ENCODE measurements at regions not wholly inside any gene's neighbourhood (a gene's known extent, or its start where the extent isn't known, plus 50 kb on each side); places are given as distances from the start of the nearest gene placed in this dataset.

- DNase-seq: no peak
Observed at GRCh38 chr9:129273941-129274684, 96.1 kb upstream of the IER5L start.

DNA sequence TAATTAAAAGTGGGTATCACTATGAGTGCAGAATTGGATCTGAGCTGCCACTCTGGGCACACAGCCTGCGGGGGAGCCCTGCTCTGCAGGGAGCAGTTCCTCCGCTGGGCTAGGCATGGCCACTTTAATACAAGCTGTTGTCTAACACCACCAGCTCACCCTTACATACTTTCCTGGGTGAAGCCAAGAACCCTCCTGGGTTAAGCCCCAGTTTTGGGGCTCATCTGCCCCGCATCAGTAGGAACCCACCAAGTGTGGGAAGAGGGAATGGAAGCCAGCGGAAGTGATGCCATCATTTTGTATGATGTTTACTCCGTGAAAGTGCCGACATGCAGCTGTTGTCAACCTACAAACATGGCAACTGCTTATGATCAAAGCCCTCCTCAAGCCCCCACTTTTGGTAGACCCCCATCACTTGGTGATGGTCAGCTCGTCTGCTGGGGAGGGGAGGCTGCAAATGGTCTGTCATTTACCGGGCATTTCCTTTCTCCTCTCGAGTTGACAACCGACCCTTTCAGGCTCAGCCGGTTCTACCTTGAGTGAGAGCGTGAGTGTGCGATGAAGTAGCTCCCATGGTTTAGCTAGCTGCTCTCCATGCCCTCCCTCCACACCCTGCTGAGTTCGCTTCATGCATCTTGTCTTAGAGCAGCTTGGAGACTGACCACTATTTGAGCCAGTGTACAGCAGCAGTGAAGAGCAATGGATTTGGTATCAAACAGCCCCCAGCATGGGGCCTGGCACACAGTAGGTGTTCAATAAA, 95.3 kb upstream of the IER5L start:
- no peak for DNase-seq

DNA sequence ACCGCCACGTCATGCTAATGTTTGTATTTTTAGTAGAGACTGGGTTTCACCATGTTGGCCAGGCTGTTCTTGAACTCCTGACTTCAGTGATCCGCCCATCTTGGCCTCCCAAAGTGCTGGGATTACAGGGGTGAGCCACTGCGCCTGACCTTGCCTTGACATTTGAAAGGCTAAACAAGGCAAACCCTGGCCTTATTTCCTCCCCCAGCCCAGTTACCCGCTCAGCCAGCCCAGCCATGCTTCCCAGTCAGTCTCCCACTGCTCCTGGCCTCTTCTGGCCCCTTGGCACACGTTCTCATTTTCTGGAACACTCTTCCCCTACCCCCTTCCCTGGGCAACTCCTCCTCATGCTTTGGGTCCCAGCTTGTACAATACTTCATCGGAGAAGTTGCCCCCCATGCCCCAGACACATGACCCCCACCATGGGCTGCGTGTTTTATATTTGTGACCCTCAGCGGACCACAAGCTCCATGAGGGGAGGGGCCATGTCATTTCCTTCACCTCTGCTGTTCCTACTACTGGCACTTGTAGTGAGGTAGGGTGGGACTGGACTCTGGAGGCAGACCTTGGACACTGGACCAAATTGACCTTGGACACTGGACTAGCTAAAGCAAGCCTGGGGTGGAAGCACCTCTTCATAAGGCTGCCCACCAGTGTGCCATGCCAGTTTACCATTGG, 94.4 kb upstream of the IER5L start:
- DNase-seq: no peak

GRCh38 chr9:129270903-129271431, 92.9 kb upstream of the IER5L start:
- DNase-seq: peak; percentile 69

GRCh38 chr9:129270205-129270604, 92.1 kb upstream of the IER5L start:
- DNase-seq: no peak

GRCh38 chr9:129267141-129267540, 89.1 kb upstream of the IER5L start:
- no peak for DNase-seq

DNA sequence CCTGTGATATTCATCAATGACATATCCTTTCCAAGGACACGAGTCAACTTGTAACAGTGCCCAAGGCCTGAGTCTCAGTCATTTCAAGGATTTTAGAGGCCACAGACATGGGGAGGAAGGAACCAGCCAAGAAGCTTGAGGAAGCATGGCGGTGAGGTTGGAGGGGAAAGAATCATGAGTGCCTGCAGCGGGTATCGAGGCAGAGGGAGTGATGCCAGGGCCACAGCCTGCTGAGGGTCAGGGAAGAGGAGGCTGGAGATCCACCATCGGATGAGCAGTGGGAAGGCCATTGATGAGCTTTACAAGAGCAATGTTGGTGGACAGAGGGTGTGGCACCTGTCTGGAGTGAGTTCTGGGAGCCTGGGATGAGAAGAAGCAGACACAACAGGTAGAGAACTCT, 88.5 kb upstream of the IER5L start:
- no peak for DNase-seq

GRCh38 chr9:129264388-129264787, 86.3 kb upstream of the IER5L start:
- no peak for DNase-seq

DNA sequence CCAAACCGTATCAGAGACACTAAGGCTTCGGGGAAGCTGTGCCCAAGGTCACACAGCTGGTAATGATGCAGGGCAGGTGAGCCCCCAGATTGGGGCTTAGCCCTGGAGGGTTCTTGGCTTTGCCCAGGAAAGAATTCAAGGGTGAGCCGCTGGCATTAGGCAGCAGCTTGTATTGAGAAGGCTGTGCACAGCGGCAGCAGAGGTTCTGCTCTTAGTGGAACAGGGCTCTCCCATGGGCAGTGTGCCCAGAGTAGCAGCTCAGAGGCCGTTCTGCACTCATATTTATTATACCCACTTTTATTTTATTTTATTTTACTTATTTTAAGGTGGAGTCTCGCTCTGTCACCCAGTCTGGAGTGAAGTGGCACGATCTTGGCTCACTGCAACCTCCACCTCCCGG, 85.8 kb upstream of the IER5L start:
- DNase-seq: no peak

DNA sequence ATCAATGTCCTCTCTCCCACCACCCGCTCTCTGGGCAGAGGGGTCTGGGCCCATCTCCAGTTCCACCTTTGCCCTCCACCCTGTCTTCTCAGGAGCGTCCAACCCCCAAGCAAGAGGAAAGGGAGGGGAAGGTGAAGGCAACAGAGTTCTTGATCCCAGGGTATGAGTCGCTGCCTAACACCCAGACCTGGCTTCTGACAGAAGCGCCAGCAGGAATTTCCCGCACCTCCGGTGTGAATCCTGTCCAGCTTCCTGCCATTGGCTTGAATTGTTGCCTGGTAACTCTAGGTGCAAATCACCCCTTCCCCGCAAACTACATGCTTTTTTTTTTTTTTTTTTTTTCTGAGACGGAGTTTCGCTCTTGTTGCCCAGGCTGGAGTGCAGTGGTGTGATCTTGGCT, 84.2 kb upstream of the IER5L start:
- DNase-seq: peak; percentile 81

DNA sequence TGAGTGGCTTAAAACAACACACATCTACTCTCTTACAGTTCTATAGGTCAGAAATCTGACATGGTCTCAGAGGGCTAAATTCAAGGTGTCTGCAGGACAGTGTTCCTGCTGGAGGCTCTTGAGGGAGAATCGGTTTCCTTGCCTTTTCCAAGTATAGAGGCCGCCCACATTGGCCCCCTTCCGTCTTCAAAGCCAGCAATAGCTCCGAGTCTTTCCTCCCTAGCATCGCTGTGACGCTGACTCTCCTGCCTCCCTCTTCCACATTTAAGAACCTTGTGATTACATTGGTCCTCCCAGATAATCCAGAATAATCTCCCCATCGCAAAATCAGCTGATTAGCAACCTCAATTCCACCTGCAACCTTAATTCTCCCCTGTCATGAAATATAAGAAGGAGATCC, 81.3 kb upstream of the IER5L start:
- DNase-seq: no peak

- no peak for DNase-seq
Observed at GRCh38 chr9:129258823-129259301, 80.8 kb upstream of the IER5L start.

DNA sequence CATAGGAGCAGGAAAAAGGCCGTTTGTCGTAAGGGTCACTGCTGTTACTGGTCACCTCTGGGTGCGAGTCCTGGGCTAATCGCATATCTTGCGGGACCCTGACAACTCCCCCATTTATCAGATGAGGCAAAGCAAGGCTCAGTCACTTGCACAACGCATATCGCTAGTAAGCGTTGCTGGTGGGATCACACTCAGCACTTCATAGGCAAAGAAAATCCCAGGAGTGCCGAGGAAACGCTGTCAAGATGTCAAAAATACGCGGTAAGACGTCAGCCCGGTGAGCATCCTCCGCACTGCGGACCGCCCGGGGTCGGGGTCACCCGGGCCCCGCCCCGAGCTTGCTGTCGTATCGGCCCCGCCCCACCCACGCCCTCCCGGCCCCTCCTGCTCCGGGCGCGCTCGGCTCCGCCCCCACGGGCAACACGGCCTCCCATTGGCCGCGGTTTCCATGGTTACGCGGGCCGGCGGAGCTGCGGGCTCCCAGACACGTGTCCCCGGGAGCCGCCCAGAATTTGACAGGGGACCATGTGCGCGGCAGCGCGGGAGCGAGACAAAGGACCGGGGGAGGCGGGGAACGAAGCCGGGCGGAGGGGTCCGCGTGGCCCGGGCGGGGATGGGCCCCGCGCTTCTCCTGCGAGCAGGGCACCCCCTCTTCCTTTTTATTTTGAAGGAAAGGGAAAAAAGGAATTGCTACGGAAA, 80.2 kb upstream of the IER5L start:
- peak; percentile 89 for DNase-seq

DNA sequence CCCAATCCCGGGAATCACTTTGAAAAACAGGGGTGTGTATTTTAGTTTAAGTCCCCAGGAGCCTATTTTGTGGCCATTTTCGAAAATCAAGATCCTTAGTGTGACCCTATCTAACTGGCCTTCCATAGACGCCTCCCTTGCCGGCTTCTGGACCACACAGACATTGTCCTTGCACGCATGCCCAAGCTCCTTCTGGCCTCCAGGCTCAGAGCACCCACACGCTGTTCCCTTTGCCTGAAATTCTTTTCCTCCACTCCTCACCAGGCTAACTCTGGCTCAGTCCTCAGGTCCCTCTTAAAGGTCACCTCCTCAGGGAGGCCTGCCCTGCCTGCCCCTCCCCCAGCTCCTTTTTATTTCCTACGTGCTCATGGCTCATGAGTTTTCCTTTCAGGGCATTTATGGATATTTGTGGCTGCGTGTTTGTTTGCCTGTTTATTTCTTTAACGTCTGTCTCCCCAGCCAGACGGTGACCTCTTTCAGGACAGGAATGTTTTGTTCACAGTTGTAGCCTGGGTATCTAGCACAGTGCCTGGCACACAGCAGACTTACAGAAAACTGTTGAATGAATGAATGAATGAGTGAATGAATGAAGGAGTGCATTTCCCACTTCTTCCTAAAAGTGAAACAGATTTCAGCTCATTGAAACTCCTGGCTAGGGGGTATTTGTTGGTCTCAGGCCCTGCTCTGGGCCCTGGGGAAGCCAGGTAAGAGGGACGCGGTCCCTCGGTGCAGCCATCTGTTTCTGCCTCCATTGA, 79.1 kb upstream of the IER5L start:
- no peak for DNase-seq

DNA sequence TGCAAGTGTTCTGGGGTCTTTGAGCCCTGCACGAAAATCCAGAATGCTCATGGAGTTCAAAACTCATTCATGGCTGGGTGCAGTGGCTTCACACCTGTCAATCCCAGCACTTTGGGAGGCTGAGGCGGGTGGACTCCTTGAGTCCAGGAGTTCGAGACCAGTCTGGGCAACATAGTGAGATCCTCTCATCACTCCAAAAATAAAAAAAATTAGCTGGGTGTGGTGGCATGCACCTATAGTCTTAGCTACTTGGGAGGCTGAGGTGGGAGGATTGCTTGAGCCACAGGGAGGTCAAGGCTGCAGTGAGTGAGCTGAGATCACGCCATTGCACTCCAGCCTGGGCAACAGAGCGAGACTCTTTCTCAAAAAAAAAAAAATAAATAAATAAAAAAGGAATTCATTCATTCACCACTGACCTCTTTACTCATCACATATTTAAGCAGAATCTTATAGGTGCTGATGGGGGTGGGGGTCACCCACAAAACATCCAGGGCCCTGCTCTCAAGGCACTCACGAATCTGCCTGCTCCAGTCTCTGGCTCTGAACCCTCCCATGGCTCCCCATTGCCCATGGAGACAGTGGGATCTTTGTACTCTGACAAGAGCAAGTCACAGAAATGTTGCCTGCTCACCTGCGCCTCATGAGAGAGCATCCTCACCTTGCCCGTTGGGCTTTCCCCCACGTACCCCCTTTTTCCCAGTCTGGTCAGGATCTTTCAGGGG, 76.7 kb upstream of the IER5L start:
- no peak for DNase-seq

- no peak for DNase-seq
Observed at GRCh38 chr9:129253803-129254381, 75.8 kb upstream of the IER5L start.

GRCh38 chr9:129252937-129253802, 75.1 kb upstream of the IER5L start:
- no peak for DNase-seq

- DNase-seq: peak; percentile 65
Observed at GRCh38 chr9:129250786-129251185, 72.7 kb upstream of the IER5L start.

DNA sequence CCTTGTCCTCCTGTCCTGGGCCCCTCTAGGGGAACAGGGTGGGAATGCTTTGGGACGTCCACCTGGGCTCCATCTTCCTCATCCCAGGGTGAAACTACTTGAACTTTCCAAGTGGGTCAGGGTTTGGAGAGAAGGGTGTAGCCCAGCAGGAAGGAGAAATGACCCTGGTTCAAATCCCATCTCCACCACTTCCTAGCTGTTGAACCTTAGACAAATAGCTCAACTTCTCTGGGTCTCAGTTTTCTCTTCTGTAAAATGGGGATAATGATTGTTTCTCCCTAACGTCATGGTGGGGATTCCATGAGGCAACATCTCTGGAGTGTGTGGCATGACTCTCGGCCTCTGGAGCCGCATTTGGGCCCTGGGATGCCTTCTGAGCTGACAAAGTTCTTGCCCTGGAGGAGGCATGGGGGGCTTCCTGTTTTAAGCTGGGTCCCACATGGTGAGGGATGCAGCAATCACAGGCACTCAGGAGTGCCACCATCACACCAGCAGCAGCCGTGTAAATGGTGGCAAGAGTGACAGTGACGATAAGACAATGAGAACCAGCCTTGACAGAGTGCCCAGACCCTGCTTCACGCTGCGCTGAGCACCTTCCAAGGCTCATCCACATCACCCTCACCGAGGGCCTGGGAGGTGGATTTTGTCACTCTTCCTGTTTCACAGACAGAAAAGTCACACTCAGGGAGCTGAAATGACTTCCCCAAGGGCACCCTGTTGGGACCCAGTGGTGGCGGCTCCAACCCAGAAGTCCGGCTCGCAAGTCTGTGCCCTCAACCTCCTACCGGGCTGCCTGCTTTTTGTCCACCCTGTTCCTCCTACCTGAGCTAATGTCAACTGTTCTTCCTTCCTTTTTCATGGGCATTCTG, 69.5 kb upstream of the IER5L start:
- no peak for DNase-seq

Measured in NCI-H226 (cell line).